ENCODE measurements at regions not wholly inside any gene's neighbourhood (a gene's known extent, or its start where the extent isn't known, plus 50 kb on each side); places are given as distances from the start of the nearest gene placed in this dataset.

- H3K9me3 Mint-ChIP-seq, result peaks cover 0 to 4% (median 2%) of the 10 kb centered on the region in 7 donors
- no peak overlapping the region for H3K9ac ChIP-seq (ENCODE audit: insufficient read depth, low read length, poor library complexity, severe bottlenecking)
- H3K36me3 Mint-ChIP-seq, result no peaks in the 10 kb centered on the region
- H2AFZ ChIP-seq (ENCODE audit: insufficient read depth, low read depth, low read length, poor library complexity, severe bottlenecking), result no peak overlapping the region
- H3K27ac ChIP-seq (ENCODE audit: low read depth in 1 of 2, low read length in 2 of 2), result no peak overlapping the region
- no peaks in the 10 kb centered on the region for H4K20me1 ChIP-seq (ENCODE audit: insufficient read depth, low read length)
- H3K4me2 ChIP-seq (replicated peaks; ENCODE audit: extremely low read depth, low read length, poor library complexity, severe bottlenecking), result no peak overlapping the region
- H3K27me3 Mint-ChIP-seq (ENCODE audit: low read depth in 3 of 3), result peaks cover 7 to 12% (median 8%) of the 10 kb centered on the region in 3 donors
- peaks cover 2 to 3% of the 10 kb centered on the region in 2 donors for H3K27me3 ChIP-seq (ENCODE audit: control insufficient read depth in 2 of 2, insufficient read depth in 2 of 2, low read length in 2 of 2)
- peaks cover 15% of the 10 kb centered on the region for H3K4me1 Mint-ChIP-seq
- no peak for TF ChIP-seq CTCF (IDR thresholded peaks at IDR 0.05)
- H3K4me1 ChIP-seq (ENCODE audit: control insufficient read depth in 1 of 2, insufficient read depth in 2 of 2, low read length in 2 of 2), result peaks cover 6 to 11% of the 10 kb centered on the region in 2 donors
- H3K36me3 ChIP-seq (replicated peaks in 1 of 2; ENCODE audit: control insufficient read depth in 1 of 2, insufficient read depth in 2 of 2, low read length in 2 of 2), result no peaks in the 10 kb centered on the region
- H3K4me3 Mint-ChIP-seq, result no peak overlapping the region
- no peak for DNase-seq
- no peaks in the 10 kb centered on the region for H3K79me2 ChIP-seq (ENCODE audit: insufficient read depth, low read length)
- intact Hi-C loops (cut with micrococcal nuclease), result no loop called here
- WGBS (ENCODE audit: insufficient coverage), result 76% methylated on average over 5 of the region's 8 CpGs
- no peak overlapping the region for H3K27ac Mint-ChIP-seq
- no peak overlapping the region for H3K4me3 ChIP-seq (replicated peaks in 1 of 3; ENCODE audit: low read depth in 2 of 3, low read length in 3 of 3)
- H3K9me3 ChIP-seq (replicated peaks in 1 of 2; ENCODE audit: control insufficient read depth in 1 of 2, insufficient read depth in 1 of 2, low read length in 2 of 2), result peaks cover 0 to 2% of the 10 kb centered on the region in 2 donors
Measured at GRCh38 chr9:83185488-83186154, 122.7 kb upstream of the RASEF start.

- Histone ChIP-seq H3K36me3 (replicated peaks in 1 of 2; ENCODE audit: control insufficient read depth in 1 of 2, insufficient read depth in 2 of 2, low read length in 2 of 2) (no peaks in the 10 kb centered on the region), H3K27ac (ENCODE audit: low read depth in 1 of 2, low read length in 2 of 2) (no peak overlapping the region), H3K4me1 (ENCODE audit: control insufficient read depth in 1 of 2, insufficient read depth in 2 of 2, low read length in 2 of 2) (peaks cover 5% of the 10 kb centered on the region in 2 donors), H3K4me2 (replicated peaks; ENCODE audit: extremely low read depth, low read length, poor library complexity, severe bottlenecking) (no peak overlapping the region), H3K79me2 (ENCODE audit: insufficient read depth, low read length) (no peaks in the 10 kb centered on the region), H3K27me3 (ENCODE audit: control insufficient read depth in 2 of 2, insufficient read depth in 2 of 2, low read length in 2 of 2) (peaks cover 2 to 3% of the 10 kb centered on the region in 2 donors), H3K9me3 (replicated peaks in 1 of 2; ENCODE audit: control insufficient read depth in 1 of 2, insufficient read depth in 1 of 2, low read length in 2 of 2) (no peaks in the 10 kb centered on the region), H4K20me1 (ENCODE audit: insufficient read depth, low read length) (no peaks in the 10 kb centered on the region), H3K9ac (ENCODE audit: insufficient read depth, low read length, poor library complexity, severe bottlenecking) (no peak overlapping the region), H2AFZ (ENCODE audit: insufficient read depth, low read depth, low read length, poor library complexity, severe bottlenecking) (no peak overlapping the region), H3K4me3 (replicated peaks in 1 of 3; ENCODE audit: low read depth in 2 of 3, low read length in 3 of 3) (no peak overlapping the region)
- H3K4me1 Mint-ChIP-seq, result peaks cover 8% of the 10 kb centered on the region
- H3K27ac Mint-ChIP-seq, result peak overlapping the region in 1 of 7 donors; percentile 68
- H3K9me3 Mint-ChIP-seq, result peaks cover 0 to 6% (median under 1%) of the 10 kb centered on the region in 7 donors
- intact Hi-C loops (cut with micrococcal nuclease), result no loop called here
- H3K4me3 Mint-ChIP-seq, result no peak overlapping the region
- no peak for TF ChIP-seq CTCF (IDR thresholded peaks at IDR 0.05)
- DNase-seq, result no peak
- WGBS (ENCODE audit: insufficient coverage), result no CpG with 5 or more reads among the region's 3 CpGs
- H3K27me3 Mint-ChIP-seq (ENCODE audit: low read depth in 3 of 3), result peaks cover 4 to 12% (median 7%) of the 10 kb centered on the region in 3 donors
- H3K36me3 Mint-ChIP-seq, result no peaks in the 10 kb centered on the region
Measured at GRCh38 chr9:83183621-83184020, 120.7 kb upstream of the RASEF start.

Data from CD14-positive monocyte (primary cell).